ENCODE measurements at regions not wholly inside any gene's neighbourhood (a gene's known extent, or its start where the extent isn't known, plus 50 kb on each side); places are given as distances from the start of the nearest gene placed in this dataset.

DNA sequence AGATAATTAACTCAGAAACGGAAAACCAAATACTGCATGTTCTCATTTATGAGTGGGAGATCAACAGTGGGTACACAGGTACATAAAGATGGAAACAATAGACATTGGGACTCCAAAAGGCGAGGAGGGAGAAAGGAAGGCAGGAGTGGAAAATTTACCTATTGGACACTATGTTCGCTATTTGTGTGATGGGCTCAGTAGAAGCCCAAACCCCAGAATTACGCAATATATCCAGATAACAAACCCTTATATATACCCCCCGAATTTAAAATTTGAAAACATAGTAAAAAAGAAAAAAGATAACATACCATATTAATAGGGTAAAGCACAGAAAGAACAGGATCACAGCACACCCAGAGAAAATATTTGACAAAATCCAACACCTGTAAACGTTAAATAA lies 1351.7 kb upstream of the FAM98A start:
- ATAC-seq = no peak
- H3K36me3 ChIP-seq = no peaks in the 10 kb centered on the region
- WGBS, 2 donors = 72 to 88% methylated on average over 6 of the region's 6 CpGs
- no peaks in the 10 kb centered on the region for H3K27me3 ChIP-seq
- intact Hi-C loops (cut with DNase I) = no loop called here
- H3K27ac ChIP-seq = no peak overlapping the region
- DNase-seq = no peak
- no peaks in the 10 kb centered on the region for H3K4me1 ChIP-seq
- H3K9me3 ChIP-seq = peaks cover 0 to 19% (median 0%) of the 10 kb centered on the region in 11 donors
- TF ChIP-seq, protein P1, sequence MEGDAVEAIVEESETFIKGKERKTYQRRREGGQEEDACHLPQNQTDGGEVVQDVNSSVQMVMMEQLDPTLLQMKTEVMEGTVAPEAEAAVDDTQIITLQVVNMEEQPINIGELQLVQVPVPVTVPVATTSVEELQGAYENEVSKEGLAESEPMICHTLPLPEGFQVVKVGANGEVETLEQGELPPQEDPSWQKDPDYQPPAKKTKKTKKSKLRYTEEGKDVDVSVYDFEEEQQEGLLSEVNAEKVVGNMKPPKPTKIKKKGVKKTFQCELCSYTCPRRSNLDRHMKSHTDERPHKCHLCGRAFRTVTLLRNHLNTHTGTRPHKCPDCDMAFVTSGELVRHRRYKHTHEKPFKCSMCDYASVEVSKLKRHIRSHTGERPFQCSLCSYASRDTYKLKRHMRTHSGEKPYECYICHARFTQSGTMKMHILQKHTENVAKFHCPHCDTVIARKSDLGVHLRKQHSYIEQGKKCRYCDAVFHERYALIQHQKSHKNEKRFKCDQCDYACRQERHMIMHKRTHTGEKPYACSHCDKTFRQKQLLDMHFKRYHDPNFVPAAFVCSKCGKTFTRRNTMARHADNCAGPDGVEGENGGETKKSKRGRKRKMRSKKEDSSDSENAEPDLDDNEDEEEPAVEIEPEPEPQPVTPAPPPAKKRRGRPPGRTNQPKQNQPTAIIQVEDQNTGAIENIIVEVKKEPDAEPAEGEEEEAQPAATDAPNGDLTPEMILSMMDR (IDR thresholded peaks at IDR 0.05) = no peak
- H3K4me3 ChIP-seq = no peak overlapping the region

DNA sequence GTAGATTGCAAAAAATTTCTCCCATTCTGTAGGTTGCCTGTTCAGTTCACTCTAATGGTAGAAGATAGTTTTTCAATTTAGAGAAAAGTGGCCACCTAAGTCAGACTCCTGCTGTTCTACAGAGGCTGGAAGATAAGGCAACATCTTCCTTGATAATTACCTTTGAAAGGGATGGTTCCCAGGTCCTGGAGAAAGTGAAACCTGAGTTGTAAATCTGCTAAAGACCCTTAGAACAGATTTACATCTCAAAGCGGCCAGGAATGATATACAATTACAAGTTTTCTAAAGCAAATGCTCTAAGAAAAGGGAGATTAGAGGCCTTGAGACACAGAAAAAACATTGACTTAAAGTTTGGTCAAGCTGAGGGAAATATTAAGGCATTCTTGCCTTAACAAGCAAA lies 1350.2 kb upstream of the FAM98A start:
- intact Hi-C loops (cut with DNase I) = no loop called here
- Histone ChIP-seq H3K27ac (no peak overlapping the region), H3K27me3 (no peaks in the 10 kb centered on the region), H3K4me1 (no peaks in the 10 kb centered on the region), H3K36me3 (no peaks in the 10 kb centered on the region), H3K4me3 (no peak overlapping the region), H3K9me3 (peaks cover 0 to 19% (median 0%) of the 10 kb centered on the region in 11 donors)
- ATAC-seq = no peak
- DNase-seq = no peak
- WGBS, 2 donors = 45 to 59% methylated on average over 1 of the region's 1 CpG
- TF ChIP-seq, protein P1 (IDR thresholded peaks at IDR 0.05) = no peak

DNA sequence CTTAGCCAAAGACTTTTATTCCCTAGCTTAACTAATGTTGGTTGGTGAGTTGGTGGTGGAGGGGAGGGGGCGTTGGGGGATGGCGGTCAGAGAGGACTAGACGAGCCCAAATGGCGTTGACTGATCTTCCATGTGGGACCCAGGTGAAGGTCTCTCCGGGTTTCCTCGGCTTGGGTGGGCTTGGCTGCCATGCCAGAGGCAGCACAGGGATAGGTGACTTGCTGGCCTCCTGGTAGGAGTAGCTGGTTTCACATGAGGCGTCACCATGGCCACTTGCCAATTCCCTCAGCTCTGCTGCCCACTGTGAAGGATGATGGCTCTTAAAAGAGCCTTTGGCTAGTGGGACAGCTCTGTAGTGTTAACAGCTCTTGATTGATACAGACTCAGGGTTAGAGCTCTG lies 1337.0 kb upstream of the FAM98A start:
- intact Hi-C loops (cut with DNase I) = no loop called here
- H3K9me3 ChIP-seq = peaks cover 0 to 13% (median 0%) of the 10 kb centered on the region in 11 donors
- H3K4me3 ChIP-seq = no peak overlapping the region
- no peaks in the 10 kb centered on the region for H3K36me3 ChIP-seq
- H3K27ac ChIP-seq = no peak overlapping the region
- H3K4me1 ChIP-seq = no peaks in the 10 kb centered on the region
- no peak for ATAC-seq
- TF ChIP-seq, protein P1 (IDR thresholded peaks at IDR 0.05) = no peak
- 84 to 90% methylated on average over 7 of the region's 7 CpGs for WGBS, 2 donors
- no peaks in the 10 kb centered on the region for H3K27me3 ChIP-seq
- no peak for DNase-seq

DNA sequence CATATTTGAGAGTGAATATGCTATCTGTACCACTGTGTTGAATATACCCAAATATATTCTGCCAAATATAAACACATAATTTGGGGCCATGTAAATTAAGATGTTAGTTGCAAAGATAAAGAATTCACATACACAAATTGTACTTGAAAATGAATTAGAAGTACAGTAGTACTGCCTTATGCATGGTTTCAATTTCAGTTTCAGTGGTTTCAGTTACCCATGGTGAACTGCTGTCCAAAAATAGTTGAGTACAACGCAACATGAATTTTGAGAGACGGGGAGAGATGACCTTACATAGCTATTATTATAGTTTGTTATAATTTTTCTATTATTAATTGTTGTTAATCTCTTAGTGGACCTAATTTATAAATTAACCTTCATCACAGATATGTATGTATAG lies 1313.0 kb upstream of the FAM98A start:
- Histone ChIP-seq H3K27me3 (no peaks in the 10 kb centered on the region), H3K9me3 (peaks cover 0 to 8% (median 0%) of the 10 kb centered on the region in 11 donors), H3K4me1 (no peaks in the 10 kb centered on the region), H3K4me3 (no peak overlapping the region), H3K27ac (no peak overlapping the region), H3K36me3 (no peaks in the 10 kb centered on the region)
- DNase-seq (no peak), ATAC-seq (no peak)
- 57 to 73% methylated on average over 2 of the region's 2 CpGs for WGBS, 2 donors
- TF ChIP-seq, protein P1 (IDR thresholded peaks at IDR 0.05) = no peak
- intact Hi-C loops (cut with DNase I) = no loop called here

Data from heart right ventricle (tissue), 16 donors.